RPMI8226 (cell line): ENCODE measurements at regions not wholly inside any gene's neighbourhood (a gene's known extent, or its start where the extent isn't known, plus 50 kb on each side); places are given as distances from the start of the nearest gene placed in this dataset.
"Not testable (repeated sequence)": the region's sequence is repeated elsewhere in the genome, so short reads cannot be mapped to it uniquely, and the experiment has no call there.

Experiments
- DNase-seq: peaks from one replicate; pipeline ENCODE4 v3.0.0-alpha.2; 2015

- no peak for DNase-seq
These were observed 146.4 kb downstream of the ACTR3B start for GRCh38 chr7:152905949-152906348.

GRCh38 chr7:152907042-152907761 lies 147.7 kb downstream of the ACTR3B start:
- DNase-seq, result no peak

GRCh38 chr7:152909280-152909679 lies 149.7 kb downstream of the ACTR3B start:
- DNase-seq, result no peak

- no peak for DNase-seq
These were observed 150.4 kb downstream of the ACTR3B start for GRCh38 chr7:152909683-152910544.

- DNase-seq, result peak; percentile 31
These were observed 151.1 kb downstream of the ACTR3B start for GRCh38 chr7:152910545-152911225.

- no peak for DNase-seq
These were observed 151.6 kb downstream of the ACTR3B start for GRCh38 chr7:152911226-152911560.

- no peak for DNase-seq
These were observed 152.4 kb downstream of the ACTR3B start for GRCh38 chr7:152911922-152912321.

- DNase-seq, result no peak
These were observed 153.0 kb downstream of the ACTR3B start for GRCh38 chr7:152912511-152912910.

- no peak for DNase-seq
These were observed 153.9 kb downstream of the ACTR3B start for GRCh38 chr7:152913492-152913891.

GRCh38 chr7:152914014-152914844 lies 154.7 kb downstream of the ACTR3B start:
- no peak for DNase-seq

GRCh38 chr7:152914845-152915102 lies 155.2 kb downstream of the ACTR3B start:
- not testable (repeated sequence) for DNase-seq

- DNase-seq, result no peak
These were observed 162.9 kb downstream of the ACTR3B start for GRCh38 chr7:152922318-152923081.

- DNase-seq, result no peak
These were observed 164.2 kb downstream of the ACTR3B start for GRCh38 chr7:152923711-152924110.

GRCh38 chr7:152924238-152924637 lies 164.7 kb downstream of the ACTR3B start:
- no peak for DNase-seq

- no peak for DNase-seq
These were observed 165.4 kb downstream of the ACTR3B start for GRCh38 chr7:152924826-152925411.

- DNase-seq, result no peak
These were observed 166.0 kb downstream of the ACTR3B start for GRCh38 chr7:152925412-152926147.

GRCh38 chr7:152931633-152932032 lies 172.1 kb downstream of the ACTR3B start:
- DNase-seq, result no peak

- no peak for DNase-seq
These were observed 177.7 kb downstream of the ACTR3B start for GRCh38 chr7:152937282-152937681.

GRCh38 chr7:152946616-152947015 lies 187.1 kb downstream of the ACTR3B start:
- DNase-seq, result not testable (repeated sequence)

- DNase-seq, result no peak
These were observed 188.1 kb downstream of the ACTR3B start for GRCh38 chr7:152947686-152948085.

- DNase-seq, result no peak
These were observed 189.7 kb downstream of the ACTR3B start for GRCh38 chr7:152949253-152949652.
